ENCODE measurements at regions not wholly inside any gene's neighbourhood (a gene's known extent, or its start where the extent isn't known, plus 50 kb on each side); places are given as distances from the start of the nearest gene placed in this dataset.

GRCh38 chr5:124252191-124252638 lies 494.2 kb downstream of the ZNF608 start:
- ATAC-seq (ENCODE audit: low FRiP score), result no peak
- TF ChIP-seq, protein P1, sequence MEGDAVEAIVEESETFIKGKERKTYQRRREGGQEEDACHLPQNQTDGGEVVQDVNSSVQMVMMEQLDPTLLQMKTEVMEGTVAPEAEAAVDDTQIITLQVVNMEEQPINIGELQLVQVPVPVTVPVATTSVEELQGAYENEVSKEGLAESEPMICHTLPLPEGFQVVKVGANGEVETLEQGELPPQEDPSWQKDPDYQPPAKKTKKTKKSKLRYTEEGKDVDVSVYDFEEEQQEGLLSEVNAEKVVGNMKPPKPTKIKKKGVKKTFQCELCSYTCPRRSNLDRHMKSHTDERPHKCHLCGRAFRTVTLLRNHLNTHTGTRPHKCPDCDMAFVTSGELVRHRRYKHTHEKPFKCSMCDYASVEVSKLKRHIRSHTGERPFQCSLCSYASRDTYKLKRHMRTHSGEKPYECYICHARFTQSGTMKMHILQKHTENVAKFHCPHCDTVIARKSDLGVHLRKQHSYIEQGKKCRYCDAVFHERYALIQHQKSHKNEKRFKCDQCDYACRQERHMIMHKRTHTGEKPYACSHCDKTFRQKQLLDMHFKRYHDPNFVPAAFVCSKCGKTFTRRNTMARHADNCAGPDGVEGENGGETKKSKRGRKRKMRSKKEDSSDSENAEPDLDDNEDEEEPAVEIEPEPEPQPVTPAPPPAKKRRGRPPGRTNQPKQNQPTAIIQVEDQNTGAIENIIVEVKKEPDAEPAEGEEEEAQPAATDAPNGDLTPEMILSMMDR (IDR thresholded peaks at IDR 0.05), result no peak

GRCh38 chr5:124245276-124245675 lies 501.2 kb downstream of the ZNF608 start:
- DNase-seq (ENCODE audit: low spot score), result no peak
- no peak for ATAC-seq (ENCODE audit: low FRiP score)
- TF ChIP-seq, protein P1 (IDR thresholded peaks at IDR 0.05), result no peak

More at GRCh38 chr5:124252191-124252638, 494.2 kb downstream of the ZNF608 start:
- DNase-seq (ENCODE audit: low spot score), result no peak

DNA sequence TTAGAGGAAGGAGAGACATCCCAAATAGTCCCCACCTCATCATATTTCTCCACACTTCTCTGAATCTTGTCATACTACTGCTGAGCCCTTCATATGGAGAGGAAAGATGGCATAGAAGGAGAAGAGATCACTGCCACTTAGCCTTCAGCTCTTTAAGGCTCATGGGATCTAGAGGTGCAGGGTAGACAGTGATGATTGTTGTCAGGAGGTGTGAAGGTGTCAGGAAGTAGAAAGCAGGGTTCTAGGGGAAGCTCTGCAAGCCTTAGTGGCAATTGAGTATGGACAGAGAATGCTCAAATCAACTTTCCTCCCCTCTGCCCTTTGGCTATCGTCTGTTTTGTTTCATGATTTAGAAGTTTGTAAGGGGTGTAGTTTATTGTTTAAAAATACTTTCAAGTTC lies 505.7 kb downstream of the ZNF608 start:
- no peak for DNase-seq (ENCODE audit: low spot score)
- no peak for ATAC-seq (ENCODE audit: low FRiP score)
- TF ChIP-seq, protein P1 (IDR thresholded peaks at IDR 0.05), result no peak

DNA sequence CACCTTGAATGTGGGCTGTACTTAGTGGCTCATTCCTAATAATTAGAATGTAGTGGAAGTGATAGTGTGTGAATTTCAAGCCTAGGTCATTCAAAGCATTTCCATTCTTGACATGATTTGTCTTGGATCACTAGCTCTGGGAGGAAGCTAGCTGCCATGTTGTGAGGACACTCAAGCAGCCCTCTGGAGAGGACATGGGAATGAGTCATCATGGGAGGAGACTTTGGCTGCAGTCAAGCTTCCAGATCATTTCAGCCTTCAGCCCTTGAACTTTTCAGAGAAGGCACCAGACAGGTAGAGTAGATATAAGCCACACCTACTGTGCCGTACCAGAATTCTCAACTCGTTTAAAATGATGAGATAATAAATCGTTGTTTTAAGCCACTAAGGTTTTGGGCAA lies 506.9 kb downstream of the ZNF608 start:
- ATAC-seq (ENCODE audit: low FRiP score) (no peak), DNase-seq (ENCODE audit: low spot score) (no peak)
- TF ChIP-seq, protein P1 (IDR thresholded peaks at IDR 0.05), result no peak

GRCh38 chr5:124238350-124238749 lies 508.1 kb downstream of the ZNF608 start:
- no peak for ATAC-seq (ENCODE audit: low FRiP score)
- DNase-seq (ENCODE audit: low spot score), result no peak
- TF ChIP-seq, protein P1 (IDR thresholded peaks at IDR 0.05), result no peak

DNA sequence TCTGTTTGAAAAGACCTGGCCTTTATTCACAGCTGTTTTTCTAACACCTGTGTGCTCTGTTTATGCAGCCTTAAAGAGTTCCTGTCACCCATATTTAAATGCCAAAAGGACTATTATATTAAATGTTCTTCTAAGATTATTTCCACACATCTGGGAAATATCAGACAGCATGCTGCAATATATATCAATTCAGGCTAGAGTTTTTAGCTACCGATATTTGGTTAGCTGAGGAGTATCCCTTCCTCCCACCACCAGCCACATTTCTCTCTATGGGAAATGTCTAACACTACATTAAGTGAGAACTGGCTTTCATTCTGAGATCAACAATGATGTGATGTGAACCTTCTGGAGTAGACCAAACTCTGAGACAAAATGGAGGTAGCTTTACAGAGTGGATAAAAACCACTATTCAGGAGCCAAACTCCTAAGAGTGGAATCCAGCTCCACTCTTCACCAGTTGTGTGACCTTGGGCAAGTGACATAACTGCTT lies 509.2 kb downstream of the ZNF608 start:
- ATAC-seq (ENCODE audit: low FRiP score) (no peak), DNase-seq (ENCODE audit: low spot score) (no peak)
- TF ChIP-seq, protein P1 (IDR thresholded peaks at IDR 0.05), result no peak

- no peak for DNase-seq (ENCODE audit: low spot score)
- TF ChIP-seq, protein P1 (IDR thresholded peaks at IDR 0.05), result no peak
- no peak for ATAC-seq (ENCODE audit: low FRiP score)
Observed at GRCh38 chr5:124236361-124237205, 509.9 kb downstream of the ZNF608 start.

Measured in omental fat pad (tissue), 3 donors.